OCI-LY7 (cell line): ENCODE measurements at regions not wholly inside any gene's neighbourhood (a gene's known extent, or its start where the extent isn't known, plus 50 kb on each side); places are given as distances from the start of the nearest gene placed in this dataset.
A peak's percentile ranks its signal among the peaks of the same experiment; 100 is the strongest.

Experiments
- BruUV-seq: library from RNA; stranded (reverse); fragments of 400-500 nt; replicated peaks from 2 replicates; lab custom pipeline; 2021; lab: Mats Ljungman, UMichigan
- CTCF ChIA-PET: fragments of 300-600 bp; sonication (Branson Sonifier 250); formaldehyde crosslinking; loops from one replicate; lab custom pipeline; 2022; ENCODE audit warnings: antibody characterized with exemption; ENCODE audit not compliant: unreplicated experiment; lab: Charles Lee
- POLR2A ChIA-PET: fragments of 300-600 bp; sonication (Branson Sonifier 250); formaldehyde crosslinking; loops from one replicate; lab custom pipeline; 2022; ENCODE audit warnings: antibody characterized with exemption; lab: Charles Lee
- DNase-seq: peaks from one replicate; pipeline ENCODE4 v3.0.0-alpha.2; 2015; ENCODE audit warnings: low spot score
- H2AFZ ChIP-seq: fragments of 200-600 bp; sonication (generic), shearing (Covaris generic); 2 replicates; pipeline ENCODE4 v1.6.1; 2014; ENCODE audit warnings: mild to moderate bottlenecking, antibody characterized with exemption, low read length, moderate library complexity
- H3K27ac ChIP-seq: fragments of 200-600 bp; sonication (generic); 2 replicates; pipeline ENCODE4 v1.5.1; 2014; ENCODE audit warnings: mixed run types, low read depth, mild to moderate bottlenecking, moderate library complexity, low read length, inconsistent platforms; ENCODE audit not compliant: poor library complexity, severe bottlenecking
- H3K36me3 ChIP-seq: fragments of 200-600 bp; sonication (generic); 2 replicates; pipeline ENCODE4 v1.6.1; 2014; ENCODE audit warnings: mild to moderate bottlenecking, antibody characterized with exemption, low read length, moderate library complexity, mixed read lengths; ENCODE audit not compliant: insufficient read depth
- H3K4me1 ChIP-seq: fragments of 200-600 bp; sonication (generic); 2 replicates; pipeline ENCODE4 v1.5.1; 2014; ENCODE audit warnings: mild to moderate bottlenecking, low read length; ENCODE audit not compliant: insufficient read depth, poor library complexity, severe bottlenecking
- H3K4me2 ChIP-seq: fragments of 200-600 bp; sonication (generic); 2 replicates; pipeline ENCODE4 v1.6.1; 2014; ENCODE audit warnings: mild to moderate bottlenecking, low read length
- H3K4me3 ChIP-seq: fragments of 200-600 bp; sonication (generic); 2 replicates; pipeline ENCODE4 v1.5.1; 2014; ENCODE audit warnings: mild to moderate bottlenecking, low read depth, low read length; ENCODE audit not compliant: poor library complexity, severe bottlenecking
- H3K79me2 ChIP-seq: fragments of 200-600 bp; sonication (generic); 2 replicates; pipeline ENCODE4 v1.6.1; 2016; ENCODE audit warnings: low read depth, mild to moderate bottlenecking, low read length, moderate library complexity, mixed read lengths; ENCODE audit not compliant: insufficient read depth
- H3K9me2 ChIP-seq: fragments of 200-600 bp; sonication (generic); 2 replicates; pipeline ENCODE4 v1.6.1; 2016; ENCODE audit warnings: mild to moderate bottlenecking, low read length, mixed read lengths; ENCODE audit not compliant: insufficient read depth
- H3K9me3 ChIP-seq: fragments of 200-600 bp; sonication (generic); 2 replicates; pipeline ENCODE4 v1.6.1; 2014; ENCODE audit warnings: mild to moderate bottlenecking, mixed run types, low read length, mixed read lengths
- H4K20me1 ChIP-seq: fragments of 200-600 bp; sonication (generic); 2 replicates; pipeline ENCODE4 v1.6.1; 2014; ENCODE audit warnings: mild to moderate bottlenecking, antibody characterized with exemption, low read length, moderate library complexity, mixed read lengths; ENCODE audit not compliant: insufficient read depth
- EZH2phosphoT487 ChIP-seq: fragments of 200-600 bp; sonication (generic); IDR thresholded peaks from 2 replicates; pipeline ENCODE4 v1.6.1; 2018; ENCODE audit warnings: low read depth, borderline replicate concordance, mild to moderate bottlenecking, mixed run types, antibody characterized with exemption, low read length, moderate library complexity, mixed read lengths
- intact Hi-C: fragments of 100-400 bp; cut with micrococcal nuclease; formaldehyde crosslinking; loops from one replicate; pipeline ENCODE4 v1.10.0; 2022; ENCODE audit not compliant: unreplicated experiment
- TF ChIP-seq, protein P1 (sequence below): fragments of 200-600 bp; sonication (generic); conservative IDR thresholded peaks from 2 replicates; pipeline ENCODE4 v1.5.1; 2014; ENCODE audit warnings: mild to moderate bottlenecking, antibody characterized with exemption, low read length, moderate library complexity, mixed read lengths

DNA sequence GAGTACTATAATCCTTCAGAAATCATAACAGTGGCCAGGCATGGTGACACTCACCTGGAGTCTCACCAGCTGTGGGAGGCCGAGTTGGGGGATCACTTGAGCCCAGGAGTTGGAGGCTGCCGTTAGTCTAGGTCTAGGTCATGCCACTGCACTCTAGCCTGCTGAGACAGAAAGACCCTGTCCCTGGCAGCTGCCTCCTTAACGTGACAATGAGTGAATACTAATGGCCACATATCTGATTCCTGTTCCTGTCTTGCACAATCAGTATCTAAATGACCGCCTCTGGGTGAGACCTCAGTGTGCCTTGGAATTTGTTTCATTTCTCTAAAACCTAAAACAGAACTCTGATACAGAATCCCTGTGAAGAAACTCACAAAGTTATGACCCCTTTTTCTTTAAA lies 131.0 kb upstream of the DAB2 start:
- CTCF ChIA-PET: no interaction called here
- H3K9me3 ChIP-seq: no peaks in the 10 kb centered on the region
- no TSS peak for BruUV-seq
- TF ChIP-seq, protein P1, sequence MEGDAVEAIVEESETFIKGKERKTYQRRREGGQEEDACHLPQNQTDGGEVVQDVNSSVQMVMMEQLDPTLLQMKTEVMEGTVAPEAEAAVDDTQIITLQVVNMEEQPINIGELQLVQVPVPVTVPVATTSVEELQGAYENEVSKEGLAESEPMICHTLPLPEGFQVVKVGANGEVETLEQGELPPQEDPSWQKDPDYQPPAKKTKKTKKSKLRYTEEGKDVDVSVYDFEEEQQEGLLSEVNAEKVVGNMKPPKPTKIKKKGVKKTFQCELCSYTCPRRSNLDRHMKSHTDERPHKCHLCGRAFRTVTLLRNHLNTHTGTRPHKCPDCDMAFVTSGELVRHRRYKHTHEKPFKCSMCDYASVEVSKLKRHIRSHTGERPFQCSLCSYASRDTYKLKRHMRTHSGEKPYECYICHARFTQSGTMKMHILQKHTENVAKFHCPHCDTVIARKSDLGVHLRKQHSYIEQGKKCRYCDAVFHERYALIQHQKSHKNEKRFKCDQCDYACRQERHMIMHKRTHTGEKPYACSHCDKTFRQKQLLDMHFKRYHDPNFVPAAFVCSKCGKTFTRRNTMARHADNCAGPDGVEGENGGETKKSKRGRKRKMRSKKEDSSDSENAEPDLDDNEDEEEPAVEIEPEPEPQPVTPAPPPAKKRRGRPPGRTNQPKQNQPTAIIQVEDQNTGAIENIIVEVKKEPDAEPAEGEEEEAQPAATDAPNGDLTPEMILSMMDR: no peak
- TF ChIP-seq EZH2phosphoT487: no peak
- H2AFZ ChIP-seq: no peak overlapping the region
- intact Hi-C loops: no loop called here
- H3K4me3 ChIP-seq: no peak overlapping the region
- no peak for DNase-seq
- no peaks in the 10 kb centered on the region for H3K4me1 ChIP-seq
- H3K4me2 ChIP-seq: no peak overlapping the region
- H4K20me1 ChIP-seq: no peaks in the 10 kb centered on the region
- no peaks in the 10 kb centered on the region for H3K9me2 ChIP-seq
- H3K79me2 ChIP-seq: no peaks in the 10 kb centered on the region
- no peak overlapping the region for H3K27ac ChIP-seq
- POLR2A ChIA-PET: interaction anchor here (0.6 to 0.8 kb wide), 3 partner anchors 10 to 909 kb away, joined by 3 read pairs; no protein-coding TSS in a partner anchor
- H3K36me3 ChIP-seq: no peaks in the 10 kb centered on the region

DNA sequence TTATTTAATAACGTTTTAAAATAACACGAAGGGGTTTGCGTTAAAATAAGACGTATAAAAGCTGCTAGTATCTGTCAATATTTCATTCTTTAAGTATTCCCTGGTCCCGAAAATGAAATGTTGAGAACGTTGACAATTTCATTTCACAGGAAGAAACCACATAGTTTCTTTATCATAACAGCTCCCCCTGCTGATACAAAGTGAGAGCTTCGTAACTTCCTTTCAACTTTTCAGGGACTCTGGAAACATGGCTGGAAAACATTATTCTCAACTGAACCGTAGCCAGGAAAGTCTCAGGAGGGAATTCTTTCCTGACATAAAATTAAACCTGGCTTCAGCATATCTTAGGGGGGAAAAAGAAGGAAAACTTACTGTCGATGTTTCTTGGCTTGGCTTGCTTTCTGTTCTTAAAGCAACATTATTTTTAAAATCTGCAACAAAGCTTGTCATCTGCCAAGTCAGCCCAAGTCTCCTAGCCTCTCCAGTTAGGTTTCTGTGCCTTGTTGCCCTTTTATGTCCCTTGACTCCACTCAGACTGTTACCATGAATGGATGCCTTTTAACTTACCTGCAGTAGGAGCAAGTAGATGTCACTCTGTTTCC lies 122.9 kb upstream of the DAB2 start:
- BruUV-seq: no TSS peak
- Histone ChIP-seq H3K36me3 (no peaks in the 10 kb centered on the region), H3K9me2 (no peaks in the 10 kb centered on the region), H3K9me3 (no peaks in the 10 kb centered on the region), H4K20me1 (no peaks in the 10 kb centered on the region), H3K27ac (no peak overlapping the region), H2AFZ (no peak overlapping the region; the same call in 1 of the 2 replicates), H3K4me1 (no peaks in the 10 kb centered on the region), H3K79me2 (no peaks in the 10 kb centered on the region), H3K4me3 (no peak overlapping the region), H3K4me2 (no peak overlapping the region)
- peak; percentile 38 for DNase-seq
- ChIA-PET CTCF (interaction anchor here (0.8 to 2.7 kb wide), 2 partner anchors 165 to 171 kb away, joined by 3 to 10 read pairs; no protein-coding TSS in a partner anchor), POLR2A (interaction anchor here (0.5 to 0.7 kb wide), 3 partner anchors 1008 to 1328 kb away, joined by 5 read pairs; no protein-coding TSS in a partner anchor)
- intact Hi-C loops: loop anchor here (1.0 to 2.0 kb wide), 2 partner anchors 171 to 329 kb away; no protein-coding TSS in a partner anchor
- no peak for TF ChIP-seq EZH2phosphoT487
- TF ChIP-seq, protein P1: peak; percentile 86

GRCh38 chr5:39544941-39545340 lies 120.2 kb upstream of the DAB2 start:
- Histone ChIP-seq H3K27ac (no peak overlapping the region), H3K9me2 (no peaks in the 10 kb centered on the region), H3K36me3 (no peaks in the 10 kb centered on the region), H3K4me1 (no peaks in the 10 kb centered on the region), H3K4me2 (no peak overlapping the region), H3K4me3 (no peak overlapping the region), H2AFZ (no peak overlapping the region), H3K79me2 (no peaks in the 10 kb centered on the region), H4K20me1 (no peaks in the 10 kb centered on the region), H3K9me3 (no peaks in the 10 kb centered on the region)
- CTCF ChIA-PET: interaction anchor here (1.6 kb wide), 1 partner anchor 169 kb away, joined by 4 read pairs; no protein-coding TSS in a partner anchor
- TF ChIP-seq, protein P1: no peak
- no peak for TF ChIP-seq EZH2phosphoT487
- DNase-seq: no peak
- no TSS peak for BruUV-seq
- POLR2A ChIA-PET: no interaction called here
- intact Hi-C loops: no loop called here
